BE2C (cell line): ENCODE measurements at regions not wholly inside any gene's neighbourhood (a gene's known extent, or its start where the extent isn't known, plus 50 kb on each side); places are given as distances from the start of the nearest gene placed in this dataset.

Experiments
- DNase-seq: peaks from one replicate; pipeline ENCODE4 v3.0.0-alpha.2; 2020
- H3K27me3 ChIP-seq: fragments of 250-450 bp; sonication (Bioruptor Pico); 2 replicates; pipeline ENCODE4 v1.5.1; 2020; ENCODE audit warnings: mild to moderate bottlenecking
- H3K36me3 ChIP-seq: fragments of 250-450 bp; sonication (Bioruptor Pico); 2 replicates; pipeline ENCODE4 v1.5.1; 2020; ENCODE audit warnings: mild to moderate bottlenecking
- H3K4me1 ChIP-seq: fragments of 250-450 bp; sonication (Bioruptor Pico); 2 replicates; pipeline ENCODE4 v1.5.1; 2020
- H3K4me3 ChIP-seq: 2 replicates; pipeline ENCODE4 v1.5.1; 2011; ENCODE audit warnings: low read depth, low read length
- H3K9me3 ChIP-seq: fragments of 250-450 bp; sonication (Bioruptor Pico); 2 replicates; pipeline ENCODE4 v1.5.1; 2020
- CTCF ChIP-seq: IDR thresholded peaks from 2 replicates; pipeline ENCODE4 v1.5.1; 2012; ENCODE audit warnings: mild to moderate bottlenecking, low read depth, low read length

- Histone ChIP-seq H3K36me3 (no peaks in the 10 kb centered on the region), H3K27me3 (no peaks in the 10 kb centered on the region), H3K4me1 (no peaks in the 10 kb centered on the region), H3K4me3 (no peak overlapping the region), H3K9me3 (no peaks in the 10 kb centered on the region)
- no peak for TF ChIP-seq CTCF
- DNase-seq: no peak
Measured at GRCh38 chr2:17191223-17191622, 327.0 kb downstream of the RAD51AP2 start.

GRCh38 chr2:17190527-17190926, 327.7 kb downstream of the RAD51AP2 start:
- no peaks in the 10 kb centered on the region for H3K36me3 ChIP-seq
- no peak for TF ChIP-seq CTCF
- no peaks in the 10 kb centered on the region for H3K27me3 ChIP-seq
- H3K4me1 ChIP-seq: no peaks in the 10 kb centered on the region
- H3K9me3 ChIP-seq: no peaks in the 10 kb centered on the region
- H3K4me3 ChIP-seq: no peak overlapping the region
- no peak for DNase-seq

- Histone ChIP-seq H3K27me3 (no peaks in the 10 kb centered on the region), H3K36me3 (no peaks in the 10 kb centered on the region), H3K4me1 (no peaks in the 10 kb centered on the region), H3K4me3 (no peak overlapping the region), H3K9me3 (no peaks in the 10 kb centered on the region)
- no peak for TF ChIP-seq CTCF
- no peak for DNase-seq
Measured at GRCh38 chr2:17188721-17189120, 329.5 kb downstream of the RAD51AP2 start.

DNA sequence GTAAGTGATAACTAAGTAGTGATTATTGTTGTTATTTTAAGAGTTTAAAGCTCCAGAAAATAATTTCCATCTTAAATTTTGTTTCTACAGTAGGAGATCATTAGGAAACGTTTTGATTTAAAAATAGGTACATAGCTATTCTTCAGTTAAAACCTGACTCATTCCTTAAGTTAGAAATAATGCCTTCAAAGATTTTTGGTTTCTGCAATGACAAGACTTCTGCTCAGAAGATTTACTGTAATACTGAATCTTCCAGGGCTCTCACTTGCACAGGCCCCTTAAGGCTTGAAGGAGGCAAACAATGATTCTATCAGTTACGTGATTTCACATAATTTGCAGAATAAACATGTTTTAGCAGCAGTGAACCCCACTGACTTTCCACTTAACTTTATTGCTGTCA, 333.7 kb downstream of the RAD51AP2 start:
- no peaks in the 10 kb centered on the region for H3K9me3 ChIP-seq
- no peaks in the 10 kb centered on the region for H3K4me1 ChIP-seq
- H3K27me3 ChIP-seq: no peaks in the 10 kb centered on the region
- no peak for TF ChIP-seq CTCF
- no peak overlapping the region for H3K4me3 ChIP-seq
- DNase-seq: no peak
- H3K36me3 ChIP-seq: no peaks in the 10 kb centered on the region

DNA sequence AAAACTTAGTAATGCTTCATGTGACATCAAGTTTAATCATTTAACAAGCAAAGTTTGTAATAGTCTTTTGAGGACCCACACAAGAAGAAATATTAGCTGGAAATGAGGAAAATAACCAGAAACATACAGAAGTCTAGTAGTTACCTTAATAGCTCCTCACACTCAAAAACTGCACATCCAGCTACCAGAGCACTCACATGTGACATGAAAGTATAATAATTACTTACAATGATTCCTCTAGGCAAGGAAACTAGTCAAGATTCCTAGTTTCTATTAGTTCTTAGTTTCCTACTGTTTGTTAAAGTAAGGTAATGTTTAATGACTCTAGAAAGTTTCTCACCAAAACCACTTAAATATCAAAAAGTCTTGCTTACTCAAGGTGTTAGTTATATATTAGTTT, 335.8 kb downstream of the RAD51AP2 start:
- H3K36me3 ChIP-seq: no peaks in the 10 kb centered on the region
- no peak for DNase-seq
- H3K9me3 ChIP-seq: no peaks in the 10 kb centered on the region
- no peaks in the 10 kb centered on the region for H3K27me3 ChIP-seq
- no peak for TF ChIP-seq CTCF
- H3K4me1 ChIP-seq: no peaks in the 10 kb centered on the region
- H3K4me3 ChIP-seq: no peak overlapping the region

- no peaks in the 10 kb centered on the region for H3K27me3 ChIP-seq
- H3K9me3 ChIP-seq: no peaks in the 10 kb centered on the region
- H3K4me1 ChIP-seq: no peaks in the 10 kb centered on the region
- DNase-seq: no peak
- TF ChIP-seq CTCF: no peak
- no peaks in the 10 kb centered on the region for H3K36me3 ChIP-seq
- H3K4me3 ChIP-seq: no peak overlapping the region
Measured at GRCh38 chr2:17181051-17181752, 337.0 kb downstream of the RAD51AP2 start.
